SK-N-SH (cell line): ENCODE measurements at regions not wholly inside any gene's neighbourhood (a gene's known extent, or its start where the extent isn't known, plus 50 kb on each side); places are given as distances from the start of the nearest gene placed in this dataset.

Experiments
- CTCF ChIA-PET: fragments of 300-600, 350-600 bp; formaldehyde crosslinking; extraction: SDS; loops from one replicate; lab custom pipeline; 2021; lab: Yijun Ruan, JAX
- POLR2A ChIA-PET: fragments of 350-600 bp; sonication (Branson Sonifier 250); formaldehyde crosslinking; extraction: SDS; loops from one replicate; lab custom pipeline; 2020; ENCODE audit warnings: antibody characterized with exemption, inconsistent platforms; lab: Yijun Ruan, JAX
- DNase-seq: peaks from one replicate; pipeline ENCODE4 v3.0.0; 2012
- H2AFZ ChIP-seq: fragments of 200-600 bp; sonication (generic); 2 replicates; pipeline ENCODE4 v1.8.1; 2016; ENCODE audit warnings: antibody characterized with exemption, mild to moderate bottlenecking, low read depth
- H3F3A ChIP-seq: fragments of 200-600 bp; sonication (generic); replicated peaks from 2 replicates; pipeline ENCODE3; 2016; ENCODE audit warnings: antibody characterized with exemption, mild to moderate bottlenecking; ENCODE audit not compliant: insufficient read depth
- H3K27ac ChIP-seq, 2 experiments: fragments of 200-500 bp in 1 of 2; fragments of 200-600 bp in 1 of 2; sonication (Bioruptor generic) in 1 of 2; sonication (generic), shearing (Covaris generic) in 1 of 2; 2 replicates each; pipeline versions ENCODE4 v1.5.1 to v1.6.1; 2014 to 2016; ENCODE audit warnings: low read depth in 2 of 2, inconsistent platforms in 1 of 2, low read length in 1 of 2, mild to moderate bottlenecking in 1 of 2, mixed read lengths in 1 of 2
- H3K27me3 ChIP-seq: fragments of 200-600 bp; sonication (generic), shearing (Covaris generic); 2 replicates; pipeline ENCODE4 v1.6.1; 2016; ENCODE audit warnings: mixed run types; ENCODE audit not compliant: insufficient read depth
- H3K36me3 ChIP-seq, 2 experiments: fragments of 200-500 bp in 1 of 2; fragments of 200-600 bp in 1 of 2; sonication (Bioruptor generic) in 1 of 2; sonication (generic) in 1 of 2; replicated peaks in 1 of 2; 2 replicates each; pipeline versions ENCODE3 to v1.5.1; 2014 to 2016; ENCODE audit warnings: low read length in 1 of 2, mild to moderate bottlenecking in 1 of 2; ENCODE audit not compliant: insufficient read depth in 2 of 2, control insufficient read depth in 1 of 2
- H3K4me1 ChIP-seq, 2 experiments: fragments of 200-500 bp in 1 of 2; fragments of 200-600 bp in 1 of 2; sonication (Bioruptor generic) in 1 of 2; sonication (generic), shearing (Covaris generic) in 1 of 2; 2 replicates each; pipeline versions ENCODE4 v1.5.1 to v1.6.1; 2014 to 2016; ENCODE audit warnings: low read depth in 1 of 2, low read length in 1 of 2, mixed run types in 1 of 2; ENCODE audit not compliant: insufficient read depth in 2 of 2, control insufficient read depth in 1 of 2
- H3K4me2 ChIP-seq: fragments of 200-600 bp; sonication (generic), shearing (Covaris generic); 2 replicates; pipeline ENCODE4 v1.6.1; 2017; ENCODE audit warnings: mixed run types
- H3K4me3 ChIP-seq, 2 experiments: fragments of 200-500 bp in 1 of 2; fragments of 200-600 bp in 1 of 2; sonication (Bioruptor generic) in 1 of 2; sonication (generic), shearing (Covaris generic) in 1 of 2; 2 replicates each; pipeline versions ENCODE4 v1.5.1 to v1.8.1; 2014 to 2016; ENCODE audit warnings: low read depth in 2 of 2, inconsistent platforms in 1 of 2, low read length in 1 of 2, mild to moderate bottlenecking in 1 of 2, mixed read lengths in 1 of 2, moderate library complexity in 1 of 2
- H3K79me2 ChIP-seq: fragments of 200-600 bp; sonication (generic); 2 replicates; pipeline ENCODE4 v1.8.1; 2017; ENCODE audit warnings: mild to moderate bottlenecking; ENCODE audit not compliant: insufficient read depth
- H3K9ac ChIP-seq: fragments of 200-600 bp; sonication (generic); 2 replicates; pipeline ENCODE4 v1.6.1; 2017; ENCODE audit warnings: mixed run types
- H3K9me2 ChIP-seq: fragments of 200-600 bp; sonication (generic); 2 replicates; pipeline ENCODE4 v1.6.1; 2017; ENCODE audit warnings: mixed run types
- H3K9me3 ChIP-seq: fragments of 200-600 bp; sonication (generic); 2 replicates; pipeline ENCODE4 v1.6.1; 2017; ENCODE audit warnings: mixed run types, mild to moderate bottlenecking, moderate library complexity
- H4K20me1 ChIP-seq: fragments of 200-600 bp; sonication (generic); 2 replicates; pipeline ENCODE4 v1.6.1; 2017; ENCODE audit warnings: mild to moderate bottlenecking, mixed run types; ENCODE audit not compliant: insufficient read depth
- CHD2 ChIP-seq: fragments of 150-350 bp; IDR thresholded peaks from 2 replicates; pipeline ENCODE4 v1.6.1; 2018; ENCODE audit warnings: low read length; ENCODE audit not compliant: partially characterized antibody
- EP300 ChIP-seq, 2 experiments: IDR thresholded peaks; 2 replicates each; pipeline versions ENCODE4 v1.4.0 to v1.6.1; 2012; ENCODE audit warnings: borderline replicate concordance in 1 of 2, low read depth in 1 of 2, low read length in 1 of 2
- EZH2phosphoT487 ChIP-seq: fragments of 200-600 bp; sonication (generic); IDR thresholded peaks from 2 replicates; pipeline ENCODE4 v1.6.1; 2017; ENCODE audit warnings: low read depth, mixed run types, mild to moderate bottlenecking, antibody characterized with exemption, moderate library complexity, borderline replicate concordance
- GABPA ChIP-seq: IDR thresholded peaks from 2 replicates; pipeline ENCODE4 v1.4.0; 2012; ENCODE audit warnings: low read depth, mild to moderate bottlenecking
- GATA2 ChIP-seq: sonication (generic); formaldehyde crosslinking; IDR thresholded peaks from 2 replicates; pipeline ENCODE4 v1.5.0; 2020; ENCODE audit warnings: mild to moderate bottlenecking, missing genetic modification reagents
- JUND ChIP-seq: IDR thresholded peaks from 2 replicates; pipeline ENCODE4 v1.4.0; 2012
- MEF2A ChIP-seq: IDR thresholded peaks from 2 replicates; pipeline ENCODE4 v1.4.0; 2012; ENCODE audit warnings: low read depth, borderline replicate concordance
- NFIC ChIP-seq: IDR thresholded peaks from 2 replicates; pipeline ENCODE4 v1.4.0; 2012; ENCODE audit warnings: borderline replicate concordance
- RCOR1 ChIP-seq: fragments of 150-350 bp; IDR thresholded peaks from 2 replicates; pipeline ENCODE4 v1.6.1; 2017; ENCODE audit warnings: antibody characterized with exemption, low read length
- RXRA ChIP-seq: IDR thresholded peaks from 2 replicates; pipeline ENCODE4 v1.4.0; 2012; ENCODE audit warnings: low read depth, mild to moderate bottlenecking, borderline replicate concordance
- SMC3 ChIP-seq: IDR thresholded peaks from 2 replicates; pipeline ENCODE4 v1.6.1; 2012; ENCODE audit warnings: low read depth, low read length, improper control_type of control experiment
- TCF12 ChIP-seq: IDR thresholded peaks from 2 replicates; pipeline ENCODE4 v1.4.0; 2012
- TEAD4 ChIP-seq: IDR thresholded peaks from 2 replicates; pipeline ENCODE4 v1.4.0; 2012; ENCODE audit warnings: mild to moderate bottlenecking, borderline replicate concordance; ENCODE audit not compliant: insufficient read depth
- YY1 ChIP-seq: IDR thresholded peaks from 2 replicates; pipeline ENCODE4 v1.4.0; 2012; ENCODE audit warnings: low read depth, mild to moderate bottlenecking
- whole genome bisulfite sequencing: methylation state at CpG from one replicate; pipeline ENCODE4 v1.1.6; 2017; ENCODE audit warnings: low lambda C conversion rate; 5-methylcytosine and 5-hydroxymethylcytosine counted together
- TF ChIP-seq, protein P1 (sequence below): IDR thresholded peaks from 2 replicates; pipeline ENCODE4 v1.4.0; 2012; ENCODE audit warnings: low read depth, borderline replicate concordance
- TF ChIP-seq, protein P2 (sequence below): fragments of 150-350 bp; IDR thresholded peaks from 2 replicates; pipeline ENCODE4 v1.6.1; 2017; ENCODE audit warnings: antibody characterized with exemption, low read length, low read depth, borderline replicate concordance
- TF ChIP-seq, protein P3 (sequence below): IDR thresholded peaks from 2 replicates; pipeline ENCODE4 v1.4.0; 2012; ENCODE audit warnings: low read depth, borderline replicate concordance
- TF ChIP-seq, protein P4 (sequence below): IDR thresholded peaks from 2 replicates; pipeline ENCODE4 v1.6.1; 2012; ENCODE audit warnings: mild to moderate bottlenecking, low read depth, low read length, moderate library complexity

DNA sequence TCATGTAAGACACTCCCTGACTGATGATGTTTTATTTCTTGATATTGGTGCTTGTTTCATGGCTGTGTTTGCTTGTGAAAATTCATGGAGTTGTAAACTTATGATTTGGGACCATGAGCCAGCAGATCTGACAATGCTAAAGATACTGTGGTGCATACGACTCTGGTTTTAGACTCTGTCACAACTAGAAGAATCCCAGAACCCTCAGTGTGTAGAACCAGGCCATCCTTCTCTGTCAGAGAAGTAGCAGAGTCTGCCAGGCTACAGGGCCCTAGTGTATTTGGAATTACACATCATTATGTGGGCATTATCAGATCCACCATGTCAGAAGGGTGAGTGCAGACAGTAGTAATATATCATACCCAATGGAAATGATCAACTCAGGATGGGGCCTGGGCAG lies 209.8 kb upstream of the POU2AF2 start:
- 50% methylated on average over 1 of the region's 1 CpG for WGBS

DNA sequence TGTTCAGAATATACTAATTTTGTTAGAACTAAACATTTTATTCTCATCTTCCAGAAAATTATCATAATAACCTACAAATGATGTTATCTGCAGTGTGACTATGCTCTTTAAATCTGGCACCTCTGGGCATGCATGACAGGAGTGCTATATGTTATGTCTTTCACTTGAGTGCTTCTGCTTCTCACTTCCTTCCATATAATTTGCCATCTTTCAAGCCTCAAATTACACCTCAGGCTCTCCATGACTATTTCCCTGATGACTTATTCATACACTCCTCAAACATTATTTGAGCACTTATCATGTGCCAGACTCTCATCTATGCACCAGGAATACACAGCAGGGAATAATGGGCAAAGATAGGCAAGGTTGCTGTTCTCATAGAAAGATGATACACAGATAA lies 219.3 kb upstream of the POU2AF2 start:
- DNase-seq: no peak
- H3K4me1 ChIP-seq: no peaks in the 10 kb centered on the region; a peak in 2 of 4 replicates
- H3K9ac ChIP-seq: no peak overlapping the region
- ChIA-PET POLR2A (no interaction called here), CTCF (no interaction called here)
- H3K36me3 ChIP-seq: no peaks in the 10 kb centered on the region
- no peaks in the 10 kb centered on the region for H3K79me2 ChIP-seq
- no peaks in the 10 kb centered on the region for H3K9me3 ChIP-seq
- H3K4me3 ChIP-seq: no peak overlapping the region
- no peaks in the 10 kb centered on the region for H4K20me1 ChIP-seq
- H3K4me2 ChIP-seq: no peak overlapping the region
- no peak overlapping the region for H2AFZ ChIP-seq
- H3K9me2 ChIP-seq: no peaks in the 10 kb centered on the region
- TF ChIP-seq, protein P1, sequence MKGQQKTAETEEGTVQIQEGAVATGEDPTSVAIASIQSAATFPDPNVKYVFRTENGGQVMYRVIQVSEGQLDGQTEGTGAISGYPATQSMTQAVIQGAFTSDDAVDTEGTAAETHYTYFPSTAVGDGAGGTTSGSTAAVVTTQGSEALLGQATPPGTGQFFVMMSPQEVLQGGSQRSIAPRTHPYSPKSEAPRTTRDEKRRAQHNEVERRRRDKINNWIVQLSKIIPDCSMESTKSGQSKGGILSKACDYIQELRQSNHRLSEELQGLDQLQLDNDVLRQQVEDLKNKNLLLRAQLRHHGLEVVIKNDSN: no peak
- TF ChIP-seq RXRA (no peak), EZH2phosphoT487 (no peak), EP300 (IDR thresholded peaks at IDR 0.05; ENCODE audit: borderline replicate concordance in 1 of 2, low read depth in 1 of 2, low read length in 1 of 2) (no peak), YY1 (no peak), SMC3 (no peak), TCF12 (no peak), MEF2A (no peak), NFIC (no peak), TEAD4 (no peak), CHD2 (no peak), GATA2 (CRISPR knock-in tag) (no peak), GABPA (no peak), RCOR1 (no peak), JUND (no peak)
- TF ChIP-seq, protein P2, sequence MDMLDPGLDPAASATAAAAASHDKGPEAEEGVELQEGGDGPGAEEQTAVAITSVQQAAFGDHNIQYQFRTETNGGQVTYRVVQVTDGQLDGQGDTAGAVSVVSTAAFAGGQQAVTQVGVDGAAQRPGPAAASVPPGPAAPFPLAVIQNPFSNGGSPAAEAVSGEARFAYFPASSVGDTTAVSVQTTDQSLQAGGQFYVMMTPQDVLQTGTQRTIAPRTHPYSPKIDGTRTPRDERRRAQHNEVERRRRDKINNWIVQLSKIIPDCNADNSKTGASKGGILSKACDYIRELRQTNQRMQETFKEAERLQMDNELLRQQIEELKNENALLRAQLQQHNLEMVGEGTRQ: no peak
- TF ChIP-seq, protein P3, sequence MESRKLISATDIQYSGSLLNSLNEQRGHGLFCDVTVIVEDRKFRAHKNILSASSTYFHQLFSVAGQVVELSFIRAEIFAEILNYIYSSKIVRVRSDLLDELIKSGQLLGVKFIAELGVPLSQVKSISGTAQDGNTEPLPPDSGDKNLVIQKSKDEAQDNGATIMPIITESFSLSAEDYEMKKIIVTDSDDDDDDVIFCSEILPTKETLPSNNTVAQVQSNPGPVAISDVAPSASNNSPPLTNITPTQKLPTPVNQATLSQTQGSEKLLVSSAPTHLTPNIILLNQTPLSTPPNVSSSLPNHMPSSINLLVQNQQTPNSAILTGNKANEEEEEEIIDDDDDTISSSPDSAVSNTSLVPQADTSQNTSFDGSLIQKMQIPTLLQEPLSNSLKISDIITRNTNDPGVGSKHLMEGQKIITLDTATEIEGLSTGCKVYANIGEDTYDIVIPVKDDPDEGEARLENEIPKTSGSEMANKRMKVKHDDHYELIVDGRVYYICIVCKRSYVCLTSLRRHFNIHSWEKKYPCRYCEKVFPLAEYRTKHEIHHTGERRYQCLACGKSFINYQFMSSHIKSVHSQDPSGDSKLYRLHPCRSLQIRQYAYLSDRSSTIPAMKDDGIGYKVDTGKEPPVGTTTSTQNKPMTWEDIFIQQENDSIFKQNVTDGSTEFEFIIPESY: no peak
- TF ChIP-seq, protein P4, sequence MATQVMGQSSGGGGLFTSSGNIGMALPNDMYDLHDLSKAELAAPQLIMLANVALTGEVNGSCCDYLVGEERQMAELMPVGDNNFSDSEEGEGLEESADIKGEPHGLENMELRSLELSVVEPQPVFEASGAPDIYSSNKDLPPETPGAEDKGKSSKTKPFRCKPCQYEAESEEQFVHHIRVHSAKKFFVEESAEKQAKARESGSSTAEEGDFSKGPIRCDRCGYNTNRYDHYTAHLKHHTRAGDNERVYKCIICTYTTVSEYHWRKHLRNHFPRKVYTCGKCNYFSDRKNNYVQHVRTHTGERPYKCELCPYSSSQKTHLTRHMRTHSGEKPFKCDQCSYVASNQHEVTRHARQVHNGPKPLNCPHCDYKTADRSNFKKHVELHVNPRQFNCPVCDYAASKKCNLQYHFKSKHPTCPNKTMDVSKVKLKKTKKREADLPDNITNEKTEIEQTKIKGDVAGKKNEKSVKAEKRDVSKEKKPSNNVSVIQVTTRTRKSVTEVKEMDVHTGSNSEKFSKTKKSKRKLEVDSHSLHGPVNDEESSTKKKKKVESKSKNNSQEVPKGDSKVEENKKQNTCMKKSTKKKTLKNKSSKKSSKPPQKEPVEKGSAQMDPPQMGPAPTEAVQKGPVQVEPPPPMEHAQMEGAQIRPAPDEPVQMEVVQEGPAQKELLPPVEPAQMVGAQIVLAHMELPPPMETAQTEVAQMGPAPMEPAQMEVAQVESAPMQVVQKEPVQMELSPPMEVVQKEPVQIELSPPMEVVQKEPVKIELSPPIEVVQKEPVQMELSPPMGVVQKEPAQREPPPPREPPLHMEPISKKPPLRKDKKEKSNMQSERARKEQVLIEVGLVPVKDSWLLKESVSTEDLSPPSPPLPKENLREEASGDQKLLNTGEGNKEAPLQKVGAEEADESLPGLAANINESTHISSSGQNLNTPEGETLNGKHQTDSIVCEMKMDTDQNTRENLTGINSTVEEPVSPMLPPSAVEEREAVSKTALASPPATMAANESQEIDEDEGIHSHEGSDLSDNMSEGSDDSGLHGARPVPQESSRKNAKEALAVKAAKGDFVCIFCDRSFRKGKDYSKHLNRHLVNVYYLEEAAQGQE: no peak
- H3K27ac ChIP-seq: no peak overlapping the region
- H3K27me3 ChIP-seq: no peaks in the 10 kb centered on the region
- no peaks in the 10 kb centered on the region for H3F3A ChIP-seq

More for the DNA sequence above, 209.8 kb upstream of the POU2AF2 start:
- no peaks in the 10 kb centered on the region for H3F3A ChIP-seq
- no peaks in the 10 kb centered on the region for H3K36me3 ChIP-seq
- no peak overlapping the region for H3K9ac ChIP-seq
- POLR2A ChIA-PET: no interaction called here
- no peaks in the 10 kb centered on the region for H3K79me2 ChIP-seq
- no peaks in the 10 kb centered on the region for H3K9me2 ChIP-seq
- H3K4me2 ChIP-seq: no peak overlapping the region
- no peaks in the 10 kb centered on the region for H3K4me1 ChIP-seq
- no peaks in the 10 kb centered on the region for H3K9me3 ChIP-seq
- CTCF ChIA-PET: no interaction called here
- no peaks in the 10 kb centered on the region for H3K27me3 ChIP-seq
- no peak overlapping the region for H3K27ac ChIP-seq
- H4K20me1 ChIP-seq: no peaks in the 10 kb centered on the region
- no peak for DNase-seq
- TF ChIP-seq JUND (no peak), CHD2 (no peak), TEAD4 (no peak), NFIC (no peak)
- H2AFZ ChIP-seq: no peak overlapping the region
- H3K4me3 ChIP-seq: no peak overlapping the region
